CD8-positive, alpha-beta memory T cell (primary cell): ENCODE measurements at regions not wholly inside any gene's neighbourhood (a gene's known extent, or its start where the extent isn't known, plus 50 kb on each side); places are given as distances from the start of the nearest gene placed in this dataset.
A peak's percentile ranks its signal among the peaks of the same experiment; 100 is the strongest.
"Not testable (repeated sequence)": the region's sequence is repeated elsewhere in the genome, so short reads cannot be mapped to it uniquely, and the experiment has no call there.

Source experiments
- CTCF ChIA-PET: fragments of 350-600 bp; sonication (Branson Sonifier 250); formaldehyde crosslinking; loops from one replicate; lab custom pipeline; 2021; ENCODE audit warnings: antibody characterized with exemption; lab: Charles Lee
- POLR2A ChIA-PET: fragments of 350-600 bp; sonication (Branson Sonifier 250); formaldehyde crosslinking; loops from one replicate; lab custom pipeline; 2021; ENCODE audit warnings: antibody characterized with exemption; lab: Charles Lee
- DNase-seq, 5 donors: peaks; one replicate each; pipeline versions ENCODE4 v3.0.0 to v3.0.0-alpha.2; 2020 to 2022; ENCODE audit warnings: mixed read lengths in 1 of 5
- H3K27ac ChIP-seq: one replicate; pipeline ENCODE4 v1.7.0; 2013; ENCODE audit warnings: low read depth, mild to moderate bottlenecking, low read length, moderate library complexity
- H3K27me3 ChIP-seq: 2 replicates; pipeline ENCODE4 v1.7.0; 2013; ENCODE audit warnings: low read length, mild to moderate bottlenecking; ENCODE audit not compliant: insufficient read depth, poor library complexity, severe bottlenecking
- H3K36me3 ChIP-seq: 2 replicates; pipeline ENCODE4 v1.7.0; 2013; ENCODE audit warnings: mild to moderate bottlenecking, low read length, moderate library complexity; ENCODE audit not compliant: insufficient read depth
- H3K4me1 ChIP-seq: 2 replicates; pipeline ENCODE4 v1.7.0; 2013; ENCODE audit warnings: mild to moderate bottlenecking, low read length, moderate library complexity; ENCODE audit not compliant: insufficient read depth
- H3K4me3 ChIP-seq: 2 replicates; pipeline ENCODE4 v1.7.0; 2013; ENCODE audit warnings: mild to moderate bottlenecking, low read length
- H3K9me3 ChIP-seq: 2 replicates; pipeline ENCODE4 v1.7.0; 2013; ENCODE audit warnings: mild to moderate bottlenecking, low read length
- H3K27ac Mint-ChIP-seq, 8 donors: one replicate each; pipeline ENCODE4 v1.8.0; 2020 to 2021; ENCODE audit warnings: mixed read lengths in 8 of 8, mild to moderate bottlenecking in 6 of 8, inconsistent platforms in 3 of 8, moderate library complexity in 3 of 8
- H3K27me3 Mint-ChIP-seq, 2 donors: one replicate each; pipeline ENCODE4 v1.8.0; 2020 to 2021; ENCODE audit warnings: mixed read lengths in 2 of 2, mild to moderate bottlenecking in 1 of 2, moderate library complexity in 1 of 2
- H3K36me3 Mint-ChIP-seq, 3 donors: one replicate each; pipeline ENCODE4 v1.8.0; 2020 to 2021; ENCODE audit warnings: mixed read lengths in 3 of 3, inconsistent platforms in 1 of 3, mild to moderate bottlenecking in 1 of 3
- H3K4me1 Mint-ChIP-seq, 3 donors: one replicate each; pipeline ENCODE4 v1.8.0; 2020 to 2021; ENCODE audit warnings: mixed read lengths in 3 of 3, inconsistent platforms in 1 of 3, mild to moderate bottlenecking in 1 of 3
- H3K4me3 Mint-ChIP-seq, 7 donors: one replicate each; pipeline ENCODE4 v1.8.0; 2020 to 2021; ENCODE audit warnings: mixed read lengths in 7 of 7, mild to moderate bottlenecking in 6 of 7, moderate library complexity in 4 of 7, inconsistent platforms in 2 of 7
- H3K9me3 Mint-ChIP-seq, 5 donors: one replicate each; pipeline ENCODE4 v1.8.0; 2020 to 2022; ENCODE audit warnings: mixed read lengths in 5 of 5, mild to moderate bottlenecking in 3 of 5, moderate library complexity in 2 of 5, inconsistent platforms in 1 of 5

DNA sequence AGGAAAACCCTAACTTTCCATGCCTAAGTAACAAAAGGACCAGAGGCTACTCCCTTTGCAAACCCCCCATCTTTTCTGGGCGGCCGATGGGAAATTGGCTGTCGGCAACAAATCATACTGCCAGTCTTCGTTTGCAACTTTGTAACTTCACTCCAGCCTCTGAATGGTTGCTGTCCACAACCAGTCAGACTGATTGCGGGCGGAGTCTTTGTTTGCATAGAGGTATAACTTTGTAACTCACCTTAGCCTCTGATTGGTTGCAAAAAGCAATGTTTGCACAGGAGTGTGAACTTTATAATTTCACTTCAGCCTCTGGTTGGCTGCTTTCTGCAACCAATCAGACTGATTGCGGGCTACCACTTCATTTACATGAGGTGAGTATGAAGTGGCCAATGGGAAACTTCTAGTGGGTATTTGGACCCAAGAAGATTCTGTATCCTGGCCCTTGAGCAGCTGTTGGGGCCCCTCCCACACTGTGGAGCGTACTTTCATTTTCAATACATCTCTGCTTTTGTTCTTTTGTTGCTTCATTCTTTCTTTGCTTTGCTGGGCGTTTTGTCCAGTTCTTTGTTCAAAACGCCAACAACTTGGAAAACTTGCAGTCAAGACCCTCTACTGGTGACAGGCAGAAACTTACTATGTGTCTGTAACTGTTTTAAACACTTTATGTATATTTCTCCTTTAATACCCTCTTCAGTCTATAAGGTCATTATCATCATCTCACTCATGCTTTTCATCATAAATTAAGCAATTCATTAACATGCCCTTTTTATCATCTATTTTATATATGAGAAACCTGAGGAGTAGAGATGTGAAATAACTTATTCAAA, 55.8 kb upstream of the PPP1R12A start:
- H3K4me3 ChIP-seq, H3K9me3 ChIP-seq, H3K27ac Mint-ChIP-seq, H3K36me3 ChIP-seq, H3K27me3 ChIP-seq, DNase-seq, H3K27me3 Mint-ChIP-seq, H3K4me1 Mint-ChIP-seq, CTCF ChIA-PET, POLR2A ChIA-PET, H3K36me3 Mint-ChIP-seq, H3K27ac ChIP-seq, H3K4me1 ChIP-seq, H3K9me3 Mint-ChIP-seq: not testable (repeated sequence)
- H3K4me3 Mint-ChIP-seq: peak overlapping the region in 3 of 7 donors; percentile 1 to 64 (median 15)

GRCh38 chr12:79988368-79988767, 53.5 kb upstream of the PPP1R12A start:
- Mint-ChIP-seq H3K4me1 (peaks cover 0 to 3% (median 3%) of the 10 kb centered on the region in 3 donors), H3K27me3 (peaks cover 6 to 14% of the 10 kb centered on the region in 2 donors), H3K4me3 (no peak overlapping the region), H3K9me3 (no peaks in the 10 kb centered on the region), H3K27ac (no peak overlapping the region), H3K36me3 (no peaks in the 10 kb centered on the region)
- no peaks in the 10 kb centered on the region for H3K27me3 ChIP-seq
- ChIA-PET POLR2A (no interaction called here), CTCF (no interaction called here)
- no peak overlapping the region for H3K27ac ChIP-seq
- H3K9me3 ChIP-seq: no peaks in the 10 kb centered on the region
- no peaks in the 10 kb centered on the region for H3K4me1 ChIP-seq
- H3K36me3 ChIP-seq: no peaks in the 10 kb centered on the region
- no peak overlapping the region for H3K4me3 ChIP-seq
- no peak for DNase-seq

DNA sequence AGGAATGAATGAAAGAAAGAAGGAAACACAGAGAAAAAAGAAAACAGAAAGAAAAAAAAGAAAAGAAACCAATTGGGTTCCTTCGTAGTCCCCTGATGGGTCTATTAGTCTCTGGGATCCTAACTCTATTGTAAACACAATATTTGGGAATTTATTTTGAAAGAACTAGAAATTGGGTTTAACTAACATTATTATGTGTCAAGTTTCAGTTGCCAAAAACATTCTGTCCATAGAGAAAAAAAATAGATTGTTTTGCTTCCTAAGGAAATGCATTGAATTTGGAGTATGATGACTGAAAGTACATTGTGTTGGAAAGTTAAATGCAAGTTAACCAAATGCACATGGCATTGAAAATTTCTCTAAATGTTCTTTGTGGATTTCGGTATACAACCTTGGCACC, 52.8 kb upstream of the PPP1R12A start:
- DNase-seq: no peak
- Mint-ChIP-seq H3K36me3 (no peaks in the 10 kb centered on the region), H3K4me1 (peaks cover 0 to 3% (median 3%) of the 10 kb centered on the region in 3 donors), H3K27ac (no peak overlapping the region), H3K27me3 (peaks cover 6 to 20% of the 10 kb centered on the region in 2 donors), H3K4me3 (no peak overlapping the region), H3K9me3 (no peaks in the 10 kb centered on the region)
- Histone ChIP-seq H3K4me1 (no peaks in the 10 kb centered on the region), H3K4me3 (no peak overlapping the region), H3K27ac (no peak overlapping the region), H3K9me3 (no peaks in the 10 kb centered on the region), H3K27me3 (no peaks in the 10 kb centered on the region), H3K36me3 (no peaks in the 10 kb centered on the region)
- CTCF ChIA-PET: no interaction called here
- POLR2A ChIA-PET: no interaction called here
